CD4-positive, alpha-beta T cell treated with Interleukin-15 for 4 hours (primary cell): ENCODE measurements at regions not wholly inside any gene's neighbourhood (a gene's known extent, or its start where the extent isn't known, plus 50 kb on each side); places are given as distances from the start of the nearest gene placed in this dataset.

Experiments used
- DNase-seq: peaks from one replicate; pipeline ENCODE4 v3.0.0-alpha.2; 2020; ENCODE audit warnings: low spot score

DNA sequence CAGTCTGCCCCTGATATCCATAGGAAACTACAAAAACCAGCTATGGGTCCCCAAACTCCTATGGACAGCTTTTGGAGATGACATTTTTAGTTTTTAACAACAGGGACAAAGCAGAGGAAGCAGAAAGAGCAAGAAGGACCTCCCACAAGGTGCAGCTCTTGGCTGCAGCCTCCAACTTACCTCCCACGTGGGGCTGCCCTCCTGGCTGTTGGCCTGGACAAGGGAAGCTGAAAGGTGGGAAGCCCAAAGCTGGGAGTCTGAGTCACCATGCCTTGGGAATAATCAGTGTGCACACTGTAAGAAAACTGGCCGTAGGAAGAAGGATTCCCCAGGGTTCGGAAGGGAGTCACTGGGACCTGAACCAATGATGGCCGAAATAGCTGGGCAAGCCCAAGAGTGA lies 51.8 kb upstream of the PAX1 start:
- no peak for DNase-seq

DNA sequence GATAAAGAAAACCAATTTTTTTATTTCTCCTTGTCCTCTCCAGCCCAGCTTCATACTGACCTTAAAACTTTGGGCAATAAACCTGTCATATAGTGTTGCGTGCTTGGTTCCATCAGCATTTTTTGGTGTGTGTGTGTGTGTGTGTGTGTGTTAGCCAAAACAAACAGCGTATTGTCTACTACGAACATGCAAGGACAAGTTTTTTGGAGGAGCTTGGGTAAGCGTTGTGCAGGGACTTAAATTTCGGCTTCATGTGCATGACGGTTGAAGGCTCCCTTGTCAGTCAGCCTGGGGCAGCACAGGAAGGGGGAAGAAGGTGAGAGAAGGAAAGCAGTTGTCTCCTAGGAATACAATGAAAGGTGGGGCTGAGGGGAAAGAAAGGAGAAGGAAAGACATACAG lies 62.0 kb upstream of the PAX1 start:
- no peak for DNase-seq

DNA sequence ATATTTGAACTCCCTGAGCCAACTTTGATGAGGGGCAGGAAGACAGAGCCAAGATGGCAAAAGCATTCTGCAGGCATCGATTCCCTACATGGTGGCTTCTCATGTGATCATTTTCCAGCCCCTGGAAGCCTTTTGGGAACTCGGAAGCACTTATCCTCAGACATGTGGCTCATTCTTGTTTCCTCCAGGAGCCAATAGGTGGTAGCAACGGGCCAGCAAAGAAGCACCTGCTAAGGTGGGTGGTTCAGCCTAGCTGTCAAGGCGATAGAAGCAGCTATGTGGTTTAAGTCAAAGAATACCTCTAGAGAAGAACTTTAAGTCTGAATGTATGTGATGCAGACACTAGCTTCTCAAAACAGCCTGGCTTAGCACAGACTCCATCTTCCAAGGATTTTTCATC lies 64.9 kb upstream of the PAX1 start:
- DNase-seq = no peak

DNA sequence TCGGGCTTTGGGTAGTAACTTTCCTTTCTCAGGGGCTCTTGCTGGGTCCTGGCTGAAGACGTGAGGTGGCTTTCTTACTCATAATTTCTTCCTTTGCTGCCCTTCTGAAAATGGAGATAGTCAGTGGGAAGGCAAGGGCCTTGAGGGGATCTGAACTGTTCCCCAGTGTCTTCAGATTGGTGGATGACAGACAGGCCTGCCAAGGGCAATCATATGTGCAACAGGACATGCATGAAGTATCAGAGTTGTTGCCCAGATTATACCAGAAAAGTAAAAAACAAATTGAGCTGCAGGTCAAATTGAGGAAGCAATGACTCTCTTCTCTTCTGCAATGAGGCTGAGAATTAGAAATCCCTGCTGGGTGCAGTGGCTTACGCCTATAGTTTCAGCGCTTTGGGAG lies 71.6 kb upstream of the PAX1 start:
- DNase-seq = no peak

DNA sequence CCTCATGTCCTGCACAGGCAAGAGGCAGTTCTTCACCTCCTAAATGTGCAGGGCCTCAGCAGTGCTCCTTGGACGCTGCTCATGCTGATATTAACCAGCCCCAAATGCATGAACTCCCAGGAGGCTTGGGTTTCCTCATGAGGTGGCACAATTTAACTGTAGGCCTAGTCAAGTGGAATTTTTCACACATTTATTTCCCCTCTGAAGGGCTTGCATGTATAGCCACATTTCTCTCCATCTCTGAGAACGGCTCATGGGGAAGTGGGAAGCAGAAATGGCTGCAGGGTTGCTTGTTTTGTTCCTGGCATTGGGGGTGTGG lies 72.8 kb upstream of the PAX1 start:
- no peak for DNase-seq

DNA sequence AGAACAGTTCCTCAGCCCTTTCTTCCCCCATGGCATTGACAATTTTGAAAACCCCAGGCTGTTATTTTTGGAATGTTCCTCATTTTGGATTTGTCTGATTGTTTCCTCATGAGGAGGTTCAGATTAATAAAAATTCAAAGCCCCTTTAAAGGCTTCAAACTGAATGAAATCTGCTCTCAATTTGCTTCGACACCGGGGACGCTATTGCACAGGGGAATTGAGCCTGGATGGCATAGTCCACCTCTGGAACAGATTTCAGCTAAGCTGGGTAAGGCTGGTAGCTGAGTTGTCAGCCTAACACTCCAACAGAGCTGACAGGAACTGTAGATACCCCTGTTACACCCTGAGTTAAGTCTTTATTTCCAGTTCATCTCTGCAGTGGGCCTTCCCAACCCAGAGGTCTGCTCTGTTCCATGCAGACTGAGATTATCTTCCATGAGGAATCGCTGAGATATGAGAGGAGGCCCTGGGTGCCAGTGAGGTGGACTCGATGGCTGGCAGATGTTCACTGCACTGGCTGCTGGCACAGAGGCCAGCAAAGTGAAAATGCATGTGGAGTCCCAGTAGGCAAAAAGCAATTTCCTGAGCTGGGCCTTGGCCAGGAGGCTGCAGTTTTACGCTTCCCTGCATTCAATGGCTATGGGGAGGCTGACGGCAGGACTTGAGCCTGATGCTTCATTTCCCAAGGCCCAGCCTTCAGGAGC lies 73.3 kb upstream of the PAX1 start:
- no peak for DNase-seq

DNA sequence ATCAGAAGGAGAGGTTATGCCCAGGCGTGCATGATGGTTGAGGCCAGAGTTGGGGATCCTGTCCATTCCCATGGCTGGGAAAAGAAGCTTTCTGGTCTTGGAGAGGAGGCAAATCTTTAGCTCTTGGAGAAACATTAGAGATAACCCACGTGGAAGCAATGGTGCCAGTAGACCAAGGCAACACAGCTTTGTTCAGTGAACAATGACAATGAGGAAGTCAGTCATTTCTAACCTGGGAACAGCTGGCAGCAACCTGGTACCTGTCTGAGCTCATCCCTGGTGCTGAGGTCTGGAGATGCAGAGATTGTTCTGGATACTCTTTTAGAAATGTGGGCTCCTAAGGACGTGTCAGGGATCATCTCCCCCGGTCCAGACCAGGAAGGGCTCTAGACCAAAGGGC lies 76.7 kb upstream of the PAX1 start:
- no peak for DNase-seq

DNA sequence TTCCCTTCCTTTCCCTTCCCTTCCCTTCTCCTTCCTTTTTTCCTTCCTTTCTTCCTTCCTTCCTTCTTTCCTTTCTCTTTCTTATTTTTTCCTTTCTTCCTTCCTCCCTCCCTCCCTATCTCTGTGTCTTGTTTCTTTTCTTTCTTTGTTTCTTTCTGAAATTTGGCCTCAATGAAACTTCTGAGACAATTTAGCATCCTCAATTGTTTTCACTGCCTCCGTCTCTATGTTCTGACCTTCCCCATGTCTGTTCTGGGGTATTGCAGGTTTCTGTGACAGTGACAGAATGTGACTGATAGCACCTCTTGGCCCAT lies 81.7 kb upstream of the PAX1 start:
- DNase-seq = no peak

DNA sequence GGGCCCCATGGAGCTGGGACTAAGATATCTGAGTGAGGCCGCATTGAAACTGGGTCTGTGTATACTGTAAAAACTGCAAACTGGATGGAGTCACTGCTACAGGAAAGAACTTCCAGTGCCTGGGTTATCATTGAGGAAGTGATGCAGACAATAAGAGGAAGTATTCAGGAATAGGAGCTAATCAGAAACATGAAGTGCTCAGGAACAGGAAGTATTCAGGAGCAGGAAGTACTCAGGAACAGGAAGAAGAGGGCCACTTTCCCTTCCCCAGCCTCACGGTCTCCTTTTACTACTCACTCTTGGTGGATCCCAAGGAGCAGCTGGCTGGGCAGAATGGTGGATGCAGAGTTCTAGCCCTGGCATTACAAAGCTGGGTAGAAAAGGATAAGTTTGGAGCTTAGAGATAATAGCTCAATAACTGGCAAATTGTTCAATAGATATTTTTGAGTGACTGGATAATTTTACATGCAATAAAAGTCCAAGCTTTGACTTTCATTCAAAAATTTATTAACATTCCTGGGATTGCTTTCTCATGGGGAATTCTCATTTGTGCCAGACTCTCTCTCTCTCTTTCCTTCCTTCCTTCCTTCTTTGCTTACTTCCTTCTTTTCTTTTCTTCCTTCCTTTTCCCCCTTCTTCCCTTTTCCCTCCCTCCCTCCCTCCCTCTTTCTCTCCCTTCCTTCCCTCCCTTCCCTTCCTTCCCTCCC lies 82.2 kb upstream of the PAX1 start:
- no peak for DNase-seq

DNA sequence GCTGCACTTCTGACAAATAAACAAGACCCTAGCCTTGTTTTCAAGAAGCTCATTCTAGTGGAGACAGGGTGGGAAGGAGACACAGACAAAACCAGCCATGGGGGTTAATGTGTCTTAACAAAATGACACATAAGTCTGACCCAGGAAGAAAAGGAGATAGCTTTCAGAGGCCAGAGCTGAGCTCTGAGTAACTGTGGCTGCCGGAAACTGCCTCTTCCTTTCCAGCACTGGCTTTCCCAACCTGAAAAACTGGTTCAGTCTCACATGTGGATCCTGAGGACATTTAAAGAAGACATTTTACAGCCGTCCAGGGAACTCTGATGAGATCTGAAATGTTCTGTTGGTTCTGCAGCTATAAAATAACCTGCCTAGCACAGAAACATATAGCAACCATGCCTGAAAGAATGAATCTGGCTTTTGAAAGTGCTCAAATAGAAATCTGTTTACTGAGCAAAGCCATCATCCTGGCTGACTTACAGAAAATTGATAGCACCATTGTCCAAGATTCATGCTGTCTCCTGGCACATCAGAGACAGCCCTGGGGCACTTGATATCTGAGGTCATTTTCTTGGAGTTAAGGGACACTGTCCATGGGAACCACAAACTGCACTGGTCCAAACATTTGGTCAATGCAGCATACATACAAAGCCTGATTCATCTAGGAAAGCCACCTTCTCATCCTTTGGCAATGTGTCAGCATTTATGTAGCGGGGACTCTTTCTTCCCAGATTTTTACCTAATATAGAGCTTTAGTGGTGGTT lies 83.2 kb upstream of the PAX1 start:
- DNase-seq = no peak

DNA sequence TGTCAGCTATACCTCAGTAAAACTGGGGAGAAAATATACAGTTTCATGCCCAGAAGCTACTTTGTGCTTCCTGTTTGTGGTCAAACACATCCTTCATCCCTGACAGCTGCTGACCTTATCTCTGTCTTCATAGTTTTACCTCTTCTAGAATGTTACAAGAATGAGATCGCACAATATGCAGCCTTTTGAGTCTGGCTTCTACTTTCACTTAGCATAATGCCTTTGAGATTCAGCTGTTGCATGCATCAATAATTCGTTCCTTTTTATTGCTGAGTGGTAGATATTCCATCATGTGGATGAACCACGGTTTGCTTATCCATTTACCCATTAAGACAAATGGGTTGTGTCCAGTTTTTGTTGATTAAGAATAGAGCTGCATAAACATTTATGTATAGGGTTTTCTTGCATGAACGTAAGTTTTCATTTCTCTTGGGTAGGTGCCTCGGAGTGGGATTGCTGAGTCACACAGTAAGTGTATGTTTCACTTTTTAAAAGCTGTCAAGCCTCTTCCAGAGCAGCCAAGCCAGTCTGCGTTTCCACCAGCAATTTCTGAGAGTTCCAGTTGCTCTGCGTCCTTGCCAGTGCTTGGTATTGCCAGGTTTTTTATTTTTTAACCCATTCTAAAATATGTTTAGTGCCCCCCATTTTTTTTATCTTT lies 86.6 kb upstream of the PAX1 start:
- DNase-seq = no peak

DNA sequence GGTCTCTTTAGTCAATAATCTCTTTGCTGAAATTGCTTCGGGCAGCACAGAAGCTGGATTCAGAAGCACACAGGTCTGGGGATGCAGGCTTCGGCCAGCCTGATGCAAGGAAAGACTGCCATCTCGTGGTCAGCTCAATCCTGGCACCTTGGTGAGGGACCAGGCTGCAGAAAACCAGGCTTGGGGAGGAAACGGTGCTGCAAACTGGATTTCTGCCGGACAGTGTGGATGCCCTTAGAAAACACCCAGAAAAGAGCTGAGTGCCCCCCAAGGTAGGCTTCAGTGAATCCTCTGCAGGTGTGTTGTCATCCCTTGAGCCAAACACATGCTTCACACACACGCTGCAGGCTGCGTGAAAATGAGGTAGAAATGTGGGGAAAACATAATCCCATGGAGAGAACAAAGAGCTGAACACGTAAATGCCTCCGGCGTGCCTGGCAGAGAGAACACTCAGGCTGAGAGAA lies 89.8 kb upstream of the PAX1 start:
- DNase-seq = peak; percentile 20

DNA sequence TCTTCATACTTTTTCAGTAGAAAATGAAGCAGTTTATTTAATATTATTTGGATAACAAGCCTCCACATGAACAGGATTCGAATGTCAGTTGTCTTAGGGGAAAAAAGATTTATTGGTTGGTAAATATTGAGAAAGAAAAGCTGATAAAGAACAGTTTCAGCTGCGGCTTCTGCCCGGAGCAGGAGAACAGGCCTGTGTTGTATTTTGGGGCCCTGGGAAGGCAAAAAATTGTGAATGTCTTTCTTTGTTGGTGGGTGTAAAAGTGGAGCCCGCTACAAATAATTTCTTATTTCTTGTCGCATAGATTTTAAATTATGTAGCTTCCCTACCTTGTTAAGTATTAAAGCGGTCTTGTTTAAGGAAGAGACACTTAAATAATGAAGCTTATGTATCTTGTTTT lies 90.5 kb upstream of the PAX1 start:
- no peak for DNase-seq

DNA sequence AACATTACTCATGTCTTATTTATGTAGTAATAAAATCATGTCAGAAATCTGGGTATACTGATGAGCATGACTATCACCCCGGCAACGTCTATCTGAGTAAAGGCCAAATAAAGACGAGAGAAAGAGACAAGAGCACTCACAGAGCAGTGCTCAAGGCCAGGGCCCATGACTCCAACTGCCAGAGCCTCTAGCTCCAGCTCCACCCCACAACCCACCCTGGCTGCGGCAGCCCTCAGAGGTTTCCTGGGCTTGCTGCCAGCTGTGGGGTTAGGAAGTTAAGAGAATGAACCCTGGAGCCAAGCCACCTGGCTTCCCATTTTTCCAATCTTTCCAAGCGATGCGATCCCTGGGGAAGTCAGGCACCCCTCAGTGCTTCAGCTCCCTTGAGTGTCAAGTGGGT lies 92.0 kb upstream of the PAX1 start:
- DNase-seq = no peak

DNA sequence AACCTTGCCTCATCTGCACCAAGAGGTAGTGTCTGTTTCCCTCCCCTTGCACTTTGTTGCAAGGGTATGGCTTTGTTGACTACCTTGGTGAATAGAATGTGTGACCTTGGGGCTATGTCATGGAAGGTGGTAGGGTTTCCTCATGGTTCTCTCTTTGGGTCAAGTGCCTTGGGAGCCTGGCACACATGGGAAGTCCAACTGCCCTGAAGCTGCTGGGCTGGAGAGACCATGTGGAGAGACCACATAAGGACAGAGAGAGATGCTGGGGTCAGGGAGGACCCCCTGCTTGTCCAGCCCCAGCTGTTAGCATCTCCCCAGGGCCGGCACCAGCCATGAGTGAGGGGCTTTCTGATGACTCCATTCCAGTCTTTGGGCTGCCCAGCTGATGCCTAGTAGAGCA lies 95.5 kb upstream of the PAX1 start:
- no peak for DNase-seq

DNA sequence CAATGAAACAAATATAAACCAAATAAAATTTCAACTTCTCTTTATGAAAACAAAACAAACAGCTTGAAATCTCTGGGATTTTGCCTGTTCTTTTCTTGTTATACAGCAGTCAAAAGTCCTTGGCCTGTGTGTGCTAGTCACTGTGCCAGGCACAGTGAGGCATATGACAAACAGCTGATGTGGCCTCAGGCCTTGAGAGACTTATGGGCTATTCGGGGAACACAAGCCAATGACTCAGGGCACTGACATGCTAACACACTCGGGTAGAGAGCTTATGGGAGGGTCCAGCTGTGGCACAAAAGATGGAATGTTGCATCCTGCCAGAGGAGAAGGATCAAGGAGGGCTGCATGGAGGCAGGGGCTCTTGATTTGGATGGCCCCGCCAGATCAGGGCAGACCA lies 95.4 kb upstream of the NKX2-2 start:
- DNase-seq = no peak

DNA sequence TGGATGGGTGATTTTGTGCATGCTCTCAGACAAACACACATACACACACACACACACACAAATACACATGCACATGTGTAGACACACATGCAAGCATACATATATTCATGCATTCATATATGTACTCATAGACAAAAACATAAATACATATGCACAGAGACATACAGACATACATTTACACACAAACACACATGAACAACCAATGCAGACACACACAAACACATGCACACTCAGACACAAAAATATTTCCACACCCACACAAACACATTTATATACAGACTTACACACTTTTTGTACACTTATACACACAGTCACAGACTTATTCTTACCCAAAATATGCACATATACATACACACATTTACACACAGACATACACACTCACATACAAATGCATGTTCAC lies 94.9 kb upstream of the NKX2-2 start:
- DNase-seq = no peak

DNA sequence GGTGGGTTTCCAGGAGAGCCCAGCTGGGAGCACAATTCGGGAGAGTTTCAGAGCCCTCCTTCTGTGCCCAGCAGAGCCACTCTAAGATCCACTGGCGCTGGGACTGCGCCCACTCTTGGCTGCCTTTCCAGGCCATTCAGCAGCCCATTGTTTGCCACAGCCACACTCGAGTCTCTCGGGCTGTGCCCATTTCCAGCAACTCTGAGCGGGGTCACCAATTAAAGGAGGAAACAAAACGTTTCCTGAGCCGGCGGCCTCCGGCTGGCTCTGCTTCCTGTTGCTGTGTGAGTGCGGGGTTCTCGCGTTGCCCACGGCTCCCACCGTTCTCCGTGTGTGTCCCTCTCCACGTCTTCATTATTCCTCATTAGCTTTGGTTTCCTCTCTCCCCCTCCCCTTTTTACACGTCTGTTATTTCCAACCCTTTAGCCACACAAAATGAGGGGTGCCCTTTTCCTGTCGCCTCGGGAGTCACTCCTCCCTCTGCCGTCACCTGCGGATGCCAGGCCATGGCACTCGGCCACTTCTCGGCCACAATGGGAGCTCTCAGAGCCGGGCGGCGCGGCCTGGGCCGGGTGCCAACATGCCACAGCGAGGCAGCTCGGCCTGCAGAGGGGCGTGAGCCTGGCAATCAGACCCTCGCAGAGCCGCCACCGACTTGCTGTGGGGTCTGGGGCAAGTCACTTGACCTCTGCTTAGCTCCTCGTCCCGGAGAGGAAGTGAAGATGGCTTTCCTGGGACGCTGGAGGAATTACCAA lies 94.3 kb upstream of the NKX2-2 start:
- DNase-seq = no peak

DNA sequence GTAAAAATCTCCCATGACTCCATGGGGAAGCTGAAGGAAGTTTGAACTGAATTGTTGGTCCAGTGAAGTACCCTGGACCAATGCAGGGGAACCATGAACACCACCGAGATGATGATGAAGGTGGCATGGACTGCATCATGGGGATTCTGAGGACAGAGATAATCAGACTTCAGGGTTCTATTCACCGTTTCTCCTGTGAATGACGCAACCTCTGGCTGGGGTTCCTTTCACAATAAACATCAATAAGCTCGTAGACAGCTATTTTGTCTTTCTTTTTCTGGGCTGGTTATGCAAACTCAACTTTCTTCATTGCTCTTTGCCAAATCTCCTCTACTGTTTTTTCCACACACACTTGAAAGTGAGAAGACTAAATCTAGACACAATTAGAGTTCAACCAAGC lies 87.9 kb upstream of the NKX2-2 start:
- DNase-seq = no peak

DNA sequence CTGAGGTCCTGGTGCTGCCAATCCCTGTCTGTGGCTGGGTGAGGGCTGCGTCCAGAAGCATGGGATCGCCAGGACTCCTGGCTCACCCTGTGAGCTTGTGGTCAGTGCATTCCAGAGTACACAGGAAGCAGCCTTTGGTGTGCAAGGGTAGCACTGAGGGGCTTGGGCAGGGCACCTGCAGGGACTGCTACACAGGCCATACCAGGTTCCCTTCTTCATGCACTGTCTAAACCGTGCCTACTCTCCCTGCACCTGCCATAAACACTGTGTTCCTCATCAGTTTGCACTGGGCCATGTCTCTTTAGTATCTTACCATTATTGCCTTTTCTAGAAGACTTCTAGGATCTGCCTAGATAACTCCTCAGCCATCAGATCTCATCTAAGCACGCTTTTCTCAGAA lies 72.8 kb upstream of the NKX2-2 start:
- DNase-seq = no peak

DNA sequence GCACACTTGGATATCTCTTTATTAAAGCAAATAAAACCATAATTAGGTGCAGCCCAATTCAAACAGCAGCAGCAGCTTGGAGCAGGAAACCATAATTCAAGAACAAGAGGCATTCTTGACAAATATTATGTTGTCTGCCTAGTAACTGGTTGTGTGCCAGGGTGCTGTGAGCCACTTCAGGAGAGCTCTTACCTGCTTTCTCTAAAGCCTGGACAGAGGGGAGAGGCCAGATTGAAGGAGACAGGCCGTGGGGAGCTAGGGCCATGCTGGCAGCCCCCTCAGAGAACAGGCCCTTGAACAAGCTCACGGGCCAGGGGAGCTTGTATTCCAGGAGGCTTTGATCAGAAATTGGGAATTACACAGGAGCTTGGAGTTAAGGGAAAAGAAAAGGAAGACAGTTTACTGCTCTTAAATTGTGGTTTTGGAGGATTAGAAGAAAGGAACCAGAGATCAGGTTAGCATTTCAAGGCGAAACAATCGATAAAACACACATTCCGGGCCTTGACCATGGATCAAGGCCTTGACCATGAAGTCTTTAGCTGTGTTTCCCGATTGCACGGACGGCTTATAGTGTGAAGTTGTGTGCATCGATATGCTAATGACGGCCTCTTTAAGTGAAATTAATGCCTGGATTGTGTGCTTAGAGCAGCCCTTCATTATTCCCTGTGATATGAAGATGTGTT lies 69.8 kb upstream of the NKX2-2 start:
- no peak for DNase-seq

DNA sequence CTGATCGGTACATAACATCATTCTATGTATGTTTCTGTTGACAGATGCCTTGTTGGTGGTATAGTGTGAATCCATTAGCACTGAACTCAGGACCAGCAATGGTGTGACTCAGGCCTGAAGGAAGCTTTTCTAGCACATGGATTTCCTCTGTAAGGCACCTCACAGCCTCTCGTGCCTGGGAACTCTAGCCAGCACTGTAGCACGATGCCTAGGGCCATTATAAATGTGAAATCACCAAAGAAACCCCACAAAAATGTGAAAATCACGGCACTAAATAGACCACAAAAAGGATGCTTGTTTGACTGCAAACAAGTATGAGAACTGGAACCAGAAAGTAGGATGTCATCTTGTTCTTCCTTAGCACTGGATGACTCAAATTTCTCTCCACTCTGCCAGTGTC lies 63.7 kb upstream of the NKX2-2 start:
- DNase-seq = no peak
